Ishikawa (cell line): ENCODE measurements at regions not wholly inside any gene's neighbourhood (a gene's known extent, or its start where the extent isn't known, plus 50 kb on each side); places are given as distances from the start of the nearest gene placed in this dataset.

Experiments
- CEBPB ChIP-seq: IDR thresholded peaks from 2 replicates; pipeline ENCODE4 v1.6.1; 2012
- TCF12 ChIP-seq: IDR thresholded peaks from 2 replicates; pipeline ENCODE4 v1.6.1; 2012; ENCODE audit warnings: low read depth

GRCh38 chr9:108316630-108317029 is 539.2 kb downstream of the ACTL7B start:
- TF ChIP-seq CEBPB (no peak), TCF12 (no peak)
